ENCODE measurements at regions not wholly inside any gene's neighbourhood (a gene's known extent, or its start where the extent isn't known, plus 50 kb on each side); places are given as distances from the start of the nearest gene placed in this dataset.

DNA sequence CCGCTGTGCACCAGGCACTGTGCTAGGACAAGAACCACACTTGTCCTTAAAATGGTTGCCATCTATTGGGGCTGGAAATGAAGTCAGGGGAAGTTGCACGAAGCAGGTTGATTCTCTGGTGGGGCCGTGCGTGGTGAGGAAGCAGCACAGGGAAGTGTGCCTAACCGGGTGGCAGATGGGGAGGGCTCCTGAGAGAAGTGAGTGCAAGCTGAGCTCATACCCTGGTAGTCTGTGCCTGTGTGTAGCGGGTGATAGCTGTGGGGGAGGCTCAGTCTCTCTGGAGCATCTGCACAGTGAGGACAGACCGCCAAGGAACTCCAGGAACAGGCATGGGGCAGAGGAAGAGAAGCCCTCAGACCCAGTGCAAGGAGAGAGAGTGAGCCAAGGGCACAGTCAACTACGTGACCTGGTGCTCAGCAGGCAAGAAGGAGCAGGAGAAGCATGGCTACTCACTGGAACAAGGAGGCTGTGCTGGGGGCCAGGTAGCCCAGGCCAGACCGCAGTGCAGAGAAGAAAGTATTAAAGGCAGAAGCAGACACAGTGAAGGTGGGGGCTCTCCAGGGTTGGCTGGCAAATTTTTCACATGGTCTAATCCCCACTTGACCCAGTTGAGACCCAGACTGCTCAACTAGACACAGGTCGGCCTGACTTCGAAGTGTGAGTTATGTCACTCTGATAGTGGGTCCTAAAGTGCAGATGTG, 155.0 kb downstream of the CDH26 start:
- Mint-ChIP-seq H3K36me3 (ENCODE audit: low read depth) (no peaks in the 10 kb centered on the region), H3K27me3 (ENCODE audit: low read depth) (peaks cover 4% of the 10 kb centered on the region), H3K9me3 (peaks cover 2% of the 10 kb centered on the region), H3K4me1 (no peaks in the 10 kb centered on the region), H3K4me3 (no peak overlapping the region), H3K27ac (ENCODE audit: unreplicated experiment) (no peak overlapping the region)
- DNase-seq (ENCODE audit: low read depth, low spot score) = no peak
- no peak for TF ChIP-seq CTCF (conservative IDR thresholded peaks at IDR 0.05)

- no peaks in the 10 kb centered on the region for H3K9me3 Mint-ChIP-seq
- peaks cover 9% of the 10 kb centered on the region for H3K27me3 Mint-ChIP-seq (ENCODE audit: low read depth)
- H3K4me1 Mint-ChIP-seq = no peaks in the 10 kb centered on the region
- no peaks in the 10 kb centered on the region for H3K36me3 Mint-ChIP-seq (ENCODE audit: low read depth)
- TF ChIP-seq CTCF (conservative IDR thresholded peaks at IDR 0.05) = no peak
- no peak for DNase-seq (ENCODE audit: low read depth, low spot score)
- H3K4me3 Mint-ChIP-seq = no peak overlapping the region
- H3K27ac Mint-ChIP-seq (ENCODE audit: unreplicated experiment) = no peak overlapping the region
Measured at GRCh38 chr20:60113771-60114170, 155.5 kb downstream of the CDH26 start.

- TF ChIP-seq CTCF (conservative IDR thresholded peaks at IDR 0.05) = no peak
- no peak for DNase-seq (ENCODE audit: low read depth, low spot score)
- Mint-ChIP-seq H3K4me1 (no peaks in the 10 kb centered on the region), H3K27ac (ENCODE audit: unreplicated experiment) (no peak overlapping the region), H3K36me3 (ENCODE audit: low read depth) (no peaks in the 10 kb centered on the region), H3K9me3 (no peaks in the 10 kb centered on the region), H3K27me3 (ENCODE audit: low read depth) (peaks cover 11% of the 10 kb centered on the region), H3K4me3 (no peak overlapping the region)
Measured at GRCh38 chr20:60115451-60115850, 157.2 kb downstream of the CDH26 start.

- DNase-seq (ENCODE audit: low read depth, low spot score) = no peak
- H3K27ac Mint-ChIP-seq (ENCODE audit: unreplicated experiment) = no peak overlapping the region
Measured at GRCh38 chr20:60116128-60116909, 158.1 kb downstream of the CDH26 start.

DNA sequence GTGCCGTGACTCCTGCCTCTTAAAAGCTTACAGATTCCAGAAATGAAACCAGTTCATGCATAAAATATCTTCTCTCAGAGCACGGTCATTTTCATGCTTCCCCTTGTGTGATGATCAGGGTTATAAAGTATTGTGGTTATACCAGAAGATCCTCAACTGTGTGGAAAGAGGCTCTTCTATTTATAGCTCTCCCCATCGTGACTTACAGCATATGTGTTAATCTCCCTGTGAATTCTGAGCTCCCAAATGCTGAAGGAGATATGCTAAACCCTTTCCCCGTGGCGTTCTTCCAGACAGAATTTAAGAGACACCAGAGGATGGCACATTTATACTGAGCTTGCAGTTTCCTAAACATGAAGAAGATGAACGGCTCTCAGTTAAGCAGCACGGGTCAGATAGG, 158.8 kb downstream of the CDH26 start:
- Mint-ChIP-seq H3K9me3 (no peaks in the 10 kb centered on the region), H3K4me1 (no peaks in the 10 kb centered on the region), H3K27me3 (ENCODE audit: low read depth) (peaks cover 11% of the 10 kb centered on the region), H3K36me3 (ENCODE audit: low read depth) (no peaks in the 10 kb centered on the region), H3K27ac (ENCODE audit: unreplicated experiment) (no peak overlapping the region), H3K4me3 (no peak overlapping the region)
- no peak for DNase-seq (ENCODE audit: low read depth, low spot score)
- no peak for TF ChIP-seq CTCF (conservative IDR thresholded peaks at IDR 0.05)

More at GRCh38 chr20:60116128-60116909, 158.1 kb downstream of the CDH26 start:
- no peak overlapping the region for H3K4me3 Mint-ChIP-seq
- H3K36me3 Mint-ChIP-seq (ENCODE audit: low read depth) = no peaks in the 10 kb centered on the region
- peaks cover 11% of the 10 kb centered on the region for H3K27me3 Mint-ChIP-seq (ENCODE audit: low read depth)
- H3K9me3 Mint-ChIP-seq = no peaks in the 10 kb centered on the region
- TF ChIP-seq CTCF (conservative IDR thresholded peaks at IDR 0.05) = no peak
- no peaks in the 10 kb centered on the region for H3K4me1 Mint-ChIP-seq

All from neural crest cell (in vitro differentiated cells).